HepG2 (cell line): ENCODE measurements at regions not wholly inside any gene's neighbourhood (a gene's known extent, or its start where the extent isn't known, plus 50 kb on each side); places are given as distances from the start of the nearest gene placed in this dataset.
A peak's percentile ranks its signal among the peaks of the same experiment; 100 is the strongest.

Source experiments
- BATF2 ChIP-seq: sonication (generic); formaldehyde crosslinking; IDR thresholded peaks from 2 replicates; pipeline ENCODE4 v1.8.0; 2022; ENCODE audit warnings: mild to moderate bottlenecking, missing genetic modification reagents, moderate library complexity
- KAT7 ChIP-seq: IDR thresholded peaks from 2 replicates; pipeline ENCODE4 v1.6.1; 2018; ENCODE audit warnings: borderline replicate concordance, missing compliant biosample characterization
- MATR3 ChIP-seq: sonication (generic); formaldehyde crosslinking; IDR thresholded peaks from 2 replicates; pipeline ENCODE4 v1.4.0; 2020; ENCODE audit warnings: missing genetic modification reagents
- MAZ ChIP-seq, 2 experiments: sonication (generic) in 1 of 2; formaldehyde crosslinking in 1 of 2; IDR thresholded peaks; 2 replicates each; pipeline versions ENCODE4 v1.5.0 to v1.6.1; 2012 to 2020; ENCODE audit warnings: low read depth in 2 of 2, mild to moderate bottlenecking in 2 of 2, borderline replicate concordance in 1 of 2, improper control_type of control experiment in 1 of 2, low read length in 1 of 2, missing genetic modification reagents in 1 of 2, moderate library complexity in 1 of 2
- MXI1 ChIP-seq: IDR thresholded peaks from 3 replicates; pipeline ENCODE4 v1.6.1; 2012; ENCODE audit warnings: low read depth, low read length, inconsistent platforms, borderline replicate concordance
- PITX1 ChIP-seq: sonication (generic); formaldehyde crosslinking; IDR thresholded peaks from 2 replicates; pipeline ENCODE4 v1.5.1; 2020; ENCODE audit warnings: mild to moderate bottlenecking, missing genetic modification reagents
- RCOR2 ChIP-seq: IDR thresholded peaks from 2 replicates; pipeline ENCODE4 v1.6.1; 2016; ENCODE audit warnings: missing biosample characterization, missing genetic modification reagents
- SIX1 ChIP-seq: sonication (generic); formaldehyde crosslinking; IDR thresholded peaks from 2 replicates; pipeline ENCODE4 v1.4.0; 2020; ENCODE audit warnings: missing genetic modification reagents, borderline replicate concordance
- SP140L ChIP-seq: sonication (generic); formaldehyde crosslinking; IDR thresholded peaks from 2 replicates; pipeline ENCODE4 v1.4.0; 2020; ENCODE audit warnings: missing genetic modification reagents, borderline replicate concordance
- TARDBP ChIP-seq: sonication (generic); formaldehyde crosslinking; IDR thresholded peaks from 2 replicates; pipeline ENCODE4 v1.8.0; 2022; ENCODE audit warnings: mild to moderate bottlenecking, missing genetic modification reagents
- TBX3 ChIP-seq: fragments of 450-650 bp; IDR thresholded peaks from 2 replicates; pipeline ENCODE4 v1.6.1; 2017; ENCODE audit warnings: antibody characterized with exemption, mild to moderate bottlenecking, inconsistent platforms, borderline replicate concordance
- TEF ChIP-seq: sonication (generic); formaldehyde crosslinking; IDR thresholded peaks from 2 replicates; pipeline ENCODE4 v1.5.0; 2020; ENCODE audit warnings: missing genetic modification reagents
- USF2 ChIP-seq, 2 experiments: sonication (generic) in 1 of 2; formaldehyde crosslinking in 1 of 2; IDR thresholded peaks; 2 replicates each; pipeline versions ENCODE4 v1.5.1 to v1.6.1; 2011 to 2020; ENCODE audit warnings: borderline replicate concordance in 1 of 2, low read depth in 1 of 2, low read length in 1 of 2, mild to moderate bottlenecking in 1 of 2, missing genetic modification reagents in 1 of 2, moderate library complexity in 1 of 2
- ZBTB10 ChIP-seq: sonication (generic); formaldehyde crosslinking; IDR thresholded peaks from 2 replicates; pipeline ENCODE4 v1.4.0; 2020; ENCODE audit warnings: missing genetic modification reagents, borderline replicate concordance
- ZNF124 ChIP-seq: sonication (generic); formaldehyde crosslinking; IDR thresholded peaks from 2 replicates; pipeline ENCODE4 v1.4.0; 2020; ENCODE audit warnings: missing genetic modification reagents
- ZNF230 ChIP-seq: sonication (generic); formaldehyde crosslinking; IDR thresholded peaks from 2 replicates; pipeline ENCODE4 v1.4.0; 2020; ENCODE audit warnings: mild to moderate bottlenecking, missing genetic modification reagents
- ZNF567 ChIP-seq: sonication (generic); formaldehyde crosslinking; IDR thresholded peaks from 2 replicates; pipeline ENCODE4 v1.8.1; 2023; ENCODE audit warnings: mild to moderate bottlenecking, missing genetic modification reagents, borderline replicate concordance
- ZNF800 ChIP-seq: sonication (generic); formaldehyde crosslinking; IDR thresholded peaks from 2 replicates; pipeline ENCODE4 v1.4.0; 2020; ENCODE audit warnings: missing genetic modification reagents

GRCh38 chr6:63509652-63510352 lies 62.5 kb upstream of the LOC128125822 start (continued):
- no peak for TF ChIP-seq ZNF567
- TF ChIP-seq ZNF124 (CRISPR knock-in tag) = peak; percentile 83; the same call in 1 of the 2 replicates
- peak; percentile 66; the same call in 1 of the 2 replicates for TF ChIP-seq KAT7 (CRISPR knock-in tag)
- peak; percentile 67; the same call in 1 of the 2 replicates for TF ChIP-seq ZNF230
- TF ChIP-seq MAZ (IDR thresholded peaks at IDR 0.05; ENCODE audit: borderline replicate concordance, low read depth, low read length) = no peak
- peak; percentile 20; the same call in 1 of the 2 replicates for TF ChIP-seq MAZ (CRISPR knock-in tag; IDR thresholded peaks at IDR 0.05; ENCODE audit: low read depth)
- TF ChIP-seq TEF = no peak
- TF ChIP-seq BATF2 (CRISPR knock-in tag) = no peak
- TF ChIP-seq USF2 (IDR thresholded peaks at IDR 0.05; ENCODE audit: low read depth, low read length) = no peak
- TF ChIP-seq USF2 (CRISPR knock-in tag; IDR thresholded peaks at IDR 0.05; ENCODE audit: borderline replicate concordance) = peak; percentile 66; the same call in 1 of the 2 replicates
- no peak for TF ChIP-seq ZNF800 (CRISPR knock-in tag)
- no peak for TF ChIP-seq MATR3 (CRISPR knock-in tag)
- peak; percentile 91 for TF ChIP-seq PITX1
- peak; percentile 26; the same call in 1 of the 2 replicates for TF ChIP-seq SP140L
- TF ChIP-seq MXI1 = peak; percentile 58; the same call in 1 of the 3 replicates
- TF ChIP-seq ZBTB10 = no peak
- TF ChIP-seq TARDBP (CRISPR knock-in tag) = peak; percentile 73
- peak; percentile 92 for TF ChIP-seq RCOR2 (CRISPR knock-in tag)
- peak; percentile 75; the same call in 1 of the 2 replicates for TF ChIP-seq SIX1 (CRISPR knock-in tag)
- TF ChIP-seq TBX3 = peak; percentile 78; the same call in 1 of the 2 replicates
